DMS153 treated with DMSO at 0.1 percent for 48 hours (cell line): ENCODE measurements at regions not wholly inside any gene's neighbourhood (a gene's known extent, or its start where the extent isn't known, plus 50 kb on each side); places are given as distances from the start of the nearest gene placed in this dataset.

ENCODE experiments used
- DNase-seq: peaks from one replicate; lab custom pipeline; 2025; ENCODE audit not compliant: unreplicated experiment; lab: John Stamatoyannopoulos, UW

DNA sequence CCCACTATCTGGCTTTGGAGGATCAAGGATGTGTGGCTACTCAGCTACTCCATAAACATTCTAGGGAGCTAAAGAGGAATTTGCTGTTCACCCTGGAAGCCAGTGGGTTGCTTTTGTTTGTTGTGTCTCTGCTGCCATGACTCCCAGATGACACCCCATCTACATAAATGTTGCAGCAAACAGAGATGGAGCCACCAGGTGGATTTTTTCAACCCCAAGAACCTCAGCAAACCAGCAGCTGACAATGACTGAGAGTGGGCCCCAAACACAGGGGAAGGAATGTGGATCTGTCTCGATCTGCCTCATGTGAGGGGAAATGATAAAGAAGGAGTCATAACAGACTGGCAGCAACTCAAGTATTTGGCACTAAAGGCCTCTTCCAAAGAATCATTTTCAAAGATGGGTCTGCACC lies 132.7 kb upstream of the TNC start:
- no peak for DNase-seq

- no peak for DNase-seq
These were observed 136.6 kb upstream of the TNC start for GRCh38 chr9:115254287-115255180.

- DNase-seq: no peak
These were observed 143.7 kb upstream of the TNC start for GRCh38 chr9:115261656-115262081.

- DNase-seq: peak; percentile 98
These were observed 144.5 kb upstream of the TNC start for GRCh38 chr9:115262477-115262876.

- DNase-seq: peak; percentile 75
These were observed 145.0 kb upstream of the TNC start for GRCh38 chr9:115262952-115263351.

- DNase-seq: no peak
These were observed 145.6 kb upstream of the TNC start for GRCh38 chr9:115263371-115264075.

GRCh38 chr9:115264313-115264712 lies 146.4 kb upstream of the TNC start:
- no peak for DNase-seq

GRCh38 chr9:115267790-115268189 lies 149.8 kb upstream of the TNC start:
- no peak for DNase-seq

DNA sequence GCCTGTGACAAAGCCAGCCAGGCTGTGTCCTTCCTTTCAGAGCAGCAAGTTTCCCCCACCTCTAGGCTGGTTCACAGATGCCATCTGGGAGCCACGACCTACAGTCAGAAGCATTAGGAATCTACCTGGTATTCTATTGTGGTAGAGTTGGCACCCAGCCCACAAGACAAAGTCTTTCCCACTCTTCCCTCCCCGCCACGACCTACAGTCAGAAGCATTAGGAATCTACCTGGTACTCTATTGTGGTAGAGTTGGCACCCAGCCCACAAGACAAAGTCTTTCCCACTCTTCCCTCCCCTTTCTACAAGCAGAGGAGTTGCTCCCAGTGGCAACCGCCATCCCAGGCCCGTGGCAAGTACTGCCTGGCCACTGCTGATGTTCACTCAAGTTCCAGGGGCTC lies 157.8 kb upstream of the TNC start:
- DNase-seq: no peak

- DNase-seq: no peak
These were observed 158.7 kb upstream of the TNC start for GRCh38 chr9:115276621-115277020.

GRCh38 chr9:115277301-115277700 lies 159.3 kb upstream of the TNC start:
- no peak for DNase-seq

DNA sequence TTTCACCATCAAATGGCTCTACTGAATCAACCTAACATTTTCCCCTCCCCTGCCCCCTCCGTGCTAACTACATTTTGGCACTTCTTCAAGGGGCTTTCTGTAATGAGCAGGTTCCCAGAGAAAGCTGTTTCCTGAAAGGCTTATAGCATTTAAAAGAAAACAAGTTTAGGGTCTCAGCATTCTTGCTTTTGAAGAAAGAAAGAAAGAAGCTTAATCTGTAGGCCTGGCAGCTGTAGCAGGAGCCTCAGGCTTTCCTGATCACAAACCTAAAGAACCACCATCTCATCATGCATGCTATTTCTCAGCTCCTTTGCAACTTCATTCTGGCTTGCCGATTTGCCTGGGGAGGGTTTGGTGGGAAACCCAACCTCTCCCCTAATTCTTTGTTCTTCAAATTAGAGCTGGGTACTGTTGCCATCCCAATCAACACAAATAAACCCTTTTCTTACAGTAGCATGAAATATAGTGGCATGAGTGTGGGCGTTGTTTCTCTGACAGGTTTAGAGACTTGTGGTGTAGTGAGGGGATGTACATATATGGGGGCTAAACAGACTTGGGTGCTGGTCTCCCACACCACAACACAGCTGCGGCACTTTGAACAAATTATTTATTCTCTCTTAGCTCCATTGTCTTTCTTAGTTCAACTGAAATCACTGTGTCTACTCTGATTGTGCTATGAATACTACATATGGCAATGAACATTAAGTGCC lies 160.5 kb upstream of the TNC start:
- DNase-seq: no peak

DNA sequence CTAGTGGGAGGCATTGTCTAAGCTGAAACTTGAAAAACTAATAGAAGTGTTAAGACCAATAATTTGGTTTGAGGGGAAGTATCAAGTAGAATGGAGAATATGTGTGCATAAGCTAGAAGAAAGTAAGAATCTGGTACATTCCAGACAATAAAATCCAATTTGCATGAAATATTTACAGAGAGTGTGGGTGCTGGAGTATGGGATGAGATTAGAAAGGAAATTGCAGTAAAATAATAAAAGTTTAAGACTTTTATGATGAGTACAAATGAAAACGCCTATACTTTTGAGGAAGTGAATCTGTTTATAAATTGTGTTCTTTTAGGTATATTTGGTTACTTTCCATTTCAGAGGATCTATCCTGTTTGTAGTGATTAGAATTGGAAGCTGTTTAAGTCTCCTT lies 165.4 kb upstream of the TNC start:
- DNase-seq: no peak

GRCh38 chr9:115285836-115286235 lies 167.9 kb upstream of the TNC start:
- DNase-seq: no peak

DNA sequence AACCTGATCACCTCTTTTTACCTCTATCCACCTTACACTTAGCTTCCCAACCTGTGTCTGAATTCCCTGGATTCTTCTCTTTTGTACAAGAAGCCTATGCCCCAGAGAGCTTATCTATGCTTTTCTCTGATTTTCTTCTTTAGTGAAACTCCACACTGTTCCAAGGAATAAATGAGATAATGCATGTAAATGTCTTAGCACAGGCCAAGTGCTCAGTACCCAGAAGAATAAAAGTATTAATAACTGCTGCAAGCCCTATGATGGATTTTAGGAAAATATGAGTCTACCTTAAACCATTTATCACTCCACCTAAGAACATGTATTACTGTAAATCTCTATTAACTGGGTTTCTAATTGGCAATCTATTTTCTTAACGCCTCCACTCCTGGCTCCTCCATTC lies 168.5 kb upstream of the TNC start:
- DNase-seq: no peak

DNA sequence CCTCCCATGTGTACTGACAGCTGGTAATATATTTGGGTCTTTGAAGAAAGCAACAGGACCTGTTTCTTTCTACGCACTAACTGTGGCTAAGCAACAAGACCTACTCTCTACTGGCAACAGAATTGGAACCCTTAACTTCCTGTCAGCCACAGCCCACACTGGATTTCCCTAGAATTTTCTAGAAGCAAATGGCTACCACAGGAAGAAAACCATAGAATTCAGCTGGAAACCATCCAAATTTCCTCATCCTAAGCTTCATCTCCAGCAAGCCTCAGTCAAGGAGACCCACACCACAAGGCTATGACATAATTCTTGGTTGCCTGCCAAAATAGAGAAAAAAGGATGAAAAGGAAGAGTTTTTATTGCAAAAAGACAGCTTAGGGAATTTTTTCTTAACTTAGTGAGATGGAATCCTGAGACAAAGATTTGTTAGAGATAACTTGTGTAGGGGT lies 171.8 kb upstream of the TNC start:
- no peak for DNase-seq

GRCh38 chr9:115291841-115292240 lies 173.9 kb upstream of the TNC start:
- no peak for DNase-seq

DNA sequence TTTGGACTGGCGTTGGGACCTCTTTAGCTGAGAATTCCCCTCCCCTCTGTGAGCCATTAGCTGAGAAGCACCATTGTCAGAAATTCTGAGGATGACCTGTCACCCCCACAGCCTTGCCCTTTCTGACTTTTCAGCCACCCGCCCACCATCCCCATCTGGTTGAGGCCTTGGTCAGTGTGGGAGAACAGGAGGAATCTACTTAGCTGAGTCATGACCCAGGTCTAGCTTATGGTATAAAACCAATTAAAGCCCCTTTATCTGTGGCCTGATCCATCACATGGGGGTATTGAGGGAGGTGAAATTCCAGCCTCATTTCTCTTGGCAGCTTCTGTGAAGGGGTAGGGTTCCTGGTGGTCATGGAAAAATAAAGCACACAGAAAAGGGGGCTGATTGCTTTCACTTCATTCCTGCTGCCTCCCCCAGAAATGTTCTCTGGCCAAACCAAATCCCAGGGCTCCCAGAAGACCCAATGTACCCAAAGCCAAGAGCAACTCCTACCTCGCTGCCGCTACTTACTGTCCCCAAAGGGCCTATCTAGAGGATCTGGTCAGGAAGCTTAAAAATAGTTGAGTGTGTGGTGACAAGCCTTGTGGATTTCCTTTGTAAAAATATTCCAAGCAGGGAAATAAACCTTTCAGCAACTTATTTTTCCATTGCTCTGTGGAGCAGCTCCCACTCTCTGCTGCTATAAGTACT lies 174.8 kb upstream of the TNC start:
- no peak for DNase-seq

GRCh38 chr9:115295734-115296133 lies 177.8 kb upstream of the TNC start:
- no peak for DNase-seq

DNA sequence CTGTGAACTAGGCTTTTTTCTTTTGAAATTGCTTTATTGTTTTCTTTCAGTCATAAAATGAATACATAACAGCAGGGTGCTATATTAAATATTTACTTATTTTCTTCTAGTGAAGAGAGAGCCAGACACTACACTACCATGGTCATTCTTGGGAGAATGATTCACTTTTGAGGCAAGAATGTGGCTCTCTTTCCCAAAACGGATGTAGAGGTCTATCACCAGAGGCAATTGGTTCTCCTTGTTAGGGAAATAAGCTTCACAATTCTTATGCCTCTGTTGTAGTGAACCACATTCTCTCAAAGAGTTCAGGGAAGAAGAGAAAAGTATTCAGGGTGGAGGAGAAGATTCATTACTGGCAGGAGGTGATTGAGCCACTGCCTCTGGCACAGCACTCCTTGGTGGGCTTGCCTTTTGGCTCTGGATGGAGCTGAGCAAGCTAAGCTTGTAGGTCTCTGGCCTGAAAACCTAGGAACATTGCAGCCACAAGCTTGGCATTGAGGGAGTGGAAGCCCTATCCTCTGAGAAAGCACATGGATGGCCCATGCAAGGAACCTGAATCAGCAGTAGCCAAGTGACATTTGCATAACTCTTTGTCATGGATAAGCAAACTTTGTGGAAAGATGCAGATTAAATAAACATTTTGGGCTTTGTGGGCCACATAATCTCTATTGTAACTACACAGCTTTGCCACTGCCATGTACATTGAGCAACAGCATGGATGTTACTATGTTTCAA lies 179.0 kb upstream of the TNC start:
- DNase-seq: no peak
